Psoas muscle (tissue), 7 donors: ENCODE measurements at regions not wholly inside any gene's neighbourhood (a gene's known extent, or its start where the extent isn't known, plus 50 kb on each side); places are given as distances from the start of the nearest gene placed in this dataset.

ENCODE experiments used
- ATAC-seq, 4 donors: fragments of 200-7000 bp; cut with Tn5 transposase; one replicate each; pipeline ENCODE4 v1.9.1; 2020; ENCODE audit warnings: moderate library complexity in 3 of 4, mild to moderate bottlenecking in 2 of 4
- DNase-seq, 2 donors: peaks; one replicate each; pipeline ENCODE4 v3.0.0-alpha.2; 2020
- H3K27ac ChIP-seq: fragments of 200-600 bp; one replicate; pipeline ENCODE4 v1.8.0; 2022
- H3K27me3 ChIP-seq, 3 donors: fragments of 200-600 bp in 1 of 3; one replicate each; pipeline versions ENCODE4 v1.6.1 to v1.8.0; 2013 to 2022; ENCODE audit warnings: low read length in 2 of 3, mild to moderate bottlenecking in 2 of 3, moderate library complexity in 1 of 3; ENCODE audit not compliant: insufficient read depth in 3 of 3
- H3K36me3 ChIP-seq, 2 donors: fragments of 200-600 bp in 1 of 2; one replicate each; pipeline versions ENCODE4 v1.6.1 to v1.8.0; 2013 to 2022; ENCODE audit warnings: low read depth in 1 of 2, mild to moderate bottlenecking in 1 of 2, moderate library complexity in 1 of 2; ENCODE audit not compliant: insufficient read depth in 1 of 2
- H3K4me1 ChIP-seq: fragments of 200-600 bp; one replicate; pipeline ENCODE4 v1.8.0; 2022
- H3K4me3 ChIP-seq: fragments of 200-600 bp; one replicate; pipeline ENCODE4 v1.8.0; 2022; ENCODE audit warnings: mild to moderate bottlenecking
- H3K9me3 ChIP-seq: fragments of 200-600 bp; one replicate; pipeline ENCODE4 v1.8.0; 2022
- CTCF ChIP-seq: fragments of 200-600 bp; IDR thresholded peaks from one replicate; pipeline ENCODE4 v1.8.0; 2022; ENCODE audit warnings: antibody characterized with exemption
- WGBS, 3 donors: extraction: QIAGEN DNeasy Blood & Tissue Kit; methylation state at CpG; one replicate each; pipeline versions ENCODE4 v1.1.6 to v1.1.7; 2013; 5-methylcytosine and 5-hydroxymethylcytosine counted together
- intact Hi-C, 2 donors: fragments of 100-400 bp; cut with DNase I; formaldehyde crosslinking; loops; one replicate each; pipeline versions ENCODE4 v1.11.0 to v1.14.2; 2022
- donor health status: healthy with polysubstance abuse.
- donor health status: DM: no; HTN: no; CAD: no; lungs with moderate emphysema.
- donor health status: Bipolar disorder and iron deficiency.
- donor health status: healthy.
- donor health status: DM: yes; HTN: yes; CAD: no.
- donor health status: DM: no; HTN: no; CAD: no.
- donor health status: DM: yes; HTN: yes; CAD: no.

GRCh38 chr6:139983555-139984276 is 609.3 kb upstream of the CITED2 start:
- WGBS, 3 donors: 49 to 66% (median 55%) methylated on average over 5 of the region's 5 CpGs
- H3K4me1 ChIP-seq: peaks cover 27% of the 10 kb centered on the region

GRCh38 chr6:139982652-139983295 is 608.3 kb upstream of the CITED2 start:
- ATAC-seq (no peak), DNase-seq (no peak)
- Histone ChIP-seq H3K4me1 (peaks cover 27% of the 10 kb centered on the region), H3K27ac (peak overlapping the region; percentile 24), H3K36me3 (no peaks in the 10 kb centered on the region), H3K27me3 (no peaks in the 10 kb centered on the region), H3K4me3 (no peak overlapping the region), H3K9me3 (no peaks in the 10 kb centered on the region)
- 25 to 44% (median 27%) methylated on average over 4 of the region's 4 CpGs for WGBS, 3 donors
- intact Hi-C loops: loop anchor here in 1 of 2 donors (5.0 to 10.0 kb wide), 2 partner anchors 398 to 610 kb away; partner anchors contain the start of gene CITED2
- TF ChIP-seq CTCF: no peak

More at GRCh38 chr6:139983555-139984276, 609.3 kb upstream of the CITED2 start:
- H3K27ac ChIP-seq: no peak overlapping the region
- intact Hi-C loops: loop anchor here in 1 of 2 donors (5.0 to 10.0 kb wide), 2 partner anchors 399 to 611 kb away; partner anchors contain the start of gene CITED2
- no peaks in the 10 kb centered on the region for H3K27me3 ChIP-seq
- H3K9me3 ChIP-seq: no peaks in the 10 kb centered on the region
- no peak for ATAC-seq
- no peak for TF ChIP-seq CTCF
- no peaks in the 10 kb centered on the region for H3K36me3 ChIP-seq
- H3K4me3 ChIP-seq: no peak overlapping the region
- no peak for DNase-seq

- 2 to 6% (median 4%) methylated on average over 1 of the region's 1 CpG for WGBS, 3 donors
- TF ChIP-seq CTCF: no peak
- no peaks in the 10 kb centered on the region for H3K27me3 ChIP-seq
- peaks cover 27% of the 10 kb centered on the region for H3K4me1 ChIP-seq
- DNase-seq (no peak), ATAC-seq (no peak)
- intact Hi-C loops: loop anchor here in 1 of 2 donors (5.0 to 10.0 kb wide), 2 partner anchors 397 to 610 kb away; partner anchors contain the start of gene CITED2
- no peaks in the 10 kb centered on the region for H3K36me3 ChIP-seq
- H3K27ac ChIP-seq: peak overlapping the region; percentile 57
- no peak overlapping the region for H3K4me3 ChIP-seq
- H3K9me3 ChIP-seq: no peaks in the 10 kb centered on the region
Measured at GRCh38 chr6:139982195-139982594, 607.7 kb upstream of the CITED2 start.

- Histone ChIP-seq H3K4me3 (no peak overlapping the region), H3K27ac (peak overlapping the region; percentile 57), H3K9me3 (no peaks in the 10 kb centered on the region), H3K27me3 (no peaks in the 10 kb centered on the region), H3K4me1 (peaks cover 27% of the 10 kb centered on the region), H3K36me3 (no peaks in the 10 kb centered on the region)
- intact Hi-C loops: loop anchor here in 1 of 2 donors (5.0 to 10.0 kb wide), 2 partner anchors 397 to 609 kb away; partner anchors contain the start of gene CITED2
- no peak for TF ChIP-seq CTCF
- no peak for DNase-seq
- ATAC-seq: peak; percentile 44 to 74 (median 70)
- 1 to 7% (median 3%) methylated on average over 5 of the region's 5 CpGs for WGBS, 3 donors
Measured at GRCh38 chr6:139981768-139982181, 607.3 kb upstream of the CITED2 start.
